GM12878 (cell line): ENCODE measurements at regions not wholly inside any gene's neighbourhood (a gene's known extent, or its start where the extent isn't known, plus 50 kb on each side); places are given as distances from the start of the nearest gene placed in this dataset.
A peak's percentile ranks its signal among the peaks of the same experiment; 100 is the strongest.

Source experiments
- ATF7 ChIP-seq: fragments of 450-650 bp; IDR thresholded peaks from 2 replicates; pipeline ENCODE4 v1.6.1; 2016; ENCODE audit warnings: low read depth, mild to moderate bottlenecking
- BRCA1 ChIP-seq: IDR thresholded peaks from 2 replicates; pipeline ENCODE4 v1.6.1; 2011; ENCODE audit warnings: low read depth, low read length, improper control_type of control experiment
- CEBPB ChIP-seq, 2 experiments: fragments of 150-350 bp in 1 of 2; IDR thresholded peaks; 2 replicates each; pipeline ENCODE4 v1.6.1; 2012 to 2014; ENCODE audit warnings: low read depth in 2 of 2, low read length in 2 of 2, borderline replicate concordance in 1 of 2, inconsistent platforms in 1 of 2
- EGR1 ChIP-seq, 2 experiments: IDR thresholded peaks; 1 replicate in 1 of 2; 2 replicates in 1 of 2; pipeline ENCODE4 v1.6.1; 2011 to 2012; ENCODE audit warnings: low read depth in 2 of 2, low read length in 2 of 2, borderline replicate concordance in 1 of 2, mild to moderate bottlenecking in 1 of 2, moderate library complexity in 1 of 2
- ESRRA ChIP-seq: IDR thresholded peaks from 2 replicates; pipeline ENCODE4 v1.6.1; 2012; ENCODE audit warnings: mild to moderate bottlenecking, low read length, improper control_type of control experiment
- FOS ChIP-seq: IDR thresholded peaks from 3 replicates; pipeline ENCODE4 v1.6.1; 2011; ENCODE audit warnings: borderline replicate concordance; ENCODE audit not compliant: insufficient read length; ENCODE audit errors: extremely low read depth
- HDGF ChIP-seq: fragments of 450-650 bp; IDR thresholded peaks from 2 replicates; pipeline ENCODE4 v1.6.1; 2016; ENCODE audit warnings: antibody characterized with exemption
- MYB ChIP-seq: fragments of 150-350 bp; IDR thresholded peaks from 2 replicates; pipeline ENCODE4 v1.6.1; 2014; ENCODE audit warnings: mild to moderate bottlenecking, low read depth, low read length, borderline replicate concordance
- NFIC ChIP-seq: IDR thresholded peaks from 2 replicates; pipeline ENCODE4 v1.6.1; 2012; ENCODE audit warnings: low read depth, mild to moderate bottlenecking, inconsistent platforms, low read length, moderate library complexity
- NFXL1 ChIP-seq: fragments of 450-650 bp; IDR thresholded peaks from 2 replicates; pipeline ENCODE4 v1.6.1; 2017; ENCODE audit warnings: antibody characterized with exemption, mild to moderate bottlenecking, borderline replicate concordance
- POLR2A ChIP-seq: IDR thresholded peaks from 2 replicates; pipeline ENCODE4 v1.6.1; 2011; ENCODE audit warnings: low read depth, mild to moderate bottlenecking, low read length
- SREBF2 ChIP-seq: IDR thresholded peaks from 2 replicates; pipeline ENCODE4 v1.6.1; 2012; ENCODE audit warnings: mild to moderate bottlenecking, low read length
- SUZ12 ChIP-seq: fragments of 200-600 bp; sonication (generic); IDR thresholded peaks from one replicate; pipeline ENCODE4 v1.6.1; 2018; ENCODE audit warnings: antibody characterized with exemption, mild to moderate bottlenecking; ENCODE audit not compliant: unreplicated experiment
- ZBED1 ChIP-seq: IDR thresholded peaks from 2 replicates; pipeline ENCODE4 v1.6.1; 2016; ENCODE audit warnings: borderline replicate concordance
- ZNF274 ChIP-seq: IDR thresholded peaks from one replicate; pipeline ENCODE4 v1.8.0; 2011; ENCODE audit not compliant: insufficient read length, insufficient read depth
- TF ChIP-seq, protein P1 (sequence below): IDR thresholded peaks from 2 replicates; pipeline ENCODE4 v1.6.1; 2012; ENCODE audit warnings: low read length, inconsistent platforms
- TF ChIP-seq, protein P2 (sequence below): fragments of 450-650 bp; IDR thresholded peaks from 2 replicates; pipeline ENCODE4 v1.6.1; 2016; ENCODE audit warnings: mild to moderate bottlenecking, moderate library complexity, borderline replicate concordance
- TF ChIP-seq, protein P3 (sequence below): IDR thresholded peaks from 2 replicates; pipeline ENCODE4 v1.6.1; 2011; ENCODE audit warnings: borderline replicate concordance, low read depth, mild to moderate bottlenecking, moderate library complexity, mixed read lengths, low read length; ENCODE audit not compliant: insufficient read depth; ENCODE audit errors: extremely low read length
- TF ChIP-seq, protein P4 (sequence below): fragments of 450-650 bp; formaldehyde crosslinking; IDR thresholded peaks from 2 replicates; pipeline ENCODE4 v1.4.0; 2020; ENCODE audit warnings: mild to moderate bottlenecking, moderate library complexity

DNA sequence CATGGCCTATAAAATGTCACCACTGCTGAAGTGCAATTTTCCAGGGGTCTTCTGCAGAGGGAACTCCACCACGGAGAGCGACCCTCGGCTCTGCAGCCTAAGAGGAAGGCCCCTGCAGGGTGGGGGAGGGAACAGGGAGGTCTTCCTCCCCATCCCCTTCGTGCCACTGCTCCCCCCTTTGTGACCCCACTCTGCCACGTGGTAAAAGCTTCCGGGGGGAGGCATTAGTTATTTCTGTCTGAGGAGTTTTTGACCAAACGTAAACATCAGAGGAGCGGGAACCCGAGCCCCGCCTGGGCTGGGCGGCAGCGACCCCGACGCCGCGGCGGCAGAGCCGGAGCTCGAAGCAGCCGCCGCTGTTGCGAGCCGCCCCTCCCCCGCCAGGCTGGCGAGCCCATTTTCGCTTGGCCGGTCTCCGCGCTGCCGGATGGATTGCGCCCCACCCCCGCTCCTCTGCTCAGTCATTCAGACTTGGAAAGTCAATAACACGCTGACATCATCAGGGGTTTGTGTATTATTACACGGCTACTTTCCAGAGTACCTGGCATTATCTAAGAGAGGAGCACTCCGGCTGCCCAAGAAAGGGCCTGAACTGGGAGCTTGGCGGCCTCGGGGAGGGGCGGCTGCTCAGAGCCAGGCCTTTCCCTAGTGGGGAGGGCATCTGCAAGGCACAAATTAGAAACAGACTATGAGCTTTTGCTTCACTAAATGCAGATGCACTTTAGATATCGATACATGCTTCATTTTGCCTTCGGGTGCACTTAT is 162.5 kb upstream of the TBL1XR1 start (continued):
- TF ChIP-seq, protein P1, sequence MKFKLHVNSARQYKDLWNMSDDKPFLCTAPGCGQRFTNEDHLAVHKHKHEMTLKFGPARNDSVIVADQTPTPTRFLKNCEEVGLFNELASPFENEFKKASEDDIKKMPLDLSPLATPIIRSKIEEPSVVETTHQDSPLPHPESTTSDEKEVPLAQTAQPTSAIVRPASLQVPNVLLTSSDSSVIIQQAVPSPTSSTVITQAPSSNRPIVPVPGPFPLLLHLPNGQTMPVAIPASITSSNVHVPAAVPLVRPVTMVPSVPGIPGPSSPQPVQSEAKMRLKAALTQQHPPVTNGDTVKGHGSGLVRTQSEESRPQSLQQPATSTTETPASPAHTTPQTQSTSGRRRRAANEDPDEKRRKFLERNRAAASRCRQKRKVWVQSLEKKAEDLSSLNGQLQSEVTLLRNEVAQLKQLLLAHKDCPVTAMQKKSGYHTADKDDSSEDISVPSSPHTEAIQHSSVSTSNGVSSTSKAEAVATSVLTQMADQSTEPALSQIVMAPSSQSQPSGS: peak; percentile 99
- no peak; the same call in 1 of the 2 replicates for TF ChIP-seq MYB
- TF ChIP-seq CEBPB (IDR thresholded peaks at IDR 0.05; ENCODE audit: borderline replicate concordance in 1 of 2, low read depth in 2 of 2, low read length in 2 of 2): 0 out of 4 replicates have a peak, but pooled peaks of 1 of the 2 experiments have one; percentile 30
- TF ChIP-seq ESRRA: 0 out of 2 replicates have a peak, but pooled peaks have one; percentile 14
- TF ChIP-seq ATF7: peak; percentile 94
- peak in 1 of 2 experiments; percentile 87; a peak in 2 of 3 replicates for TF ChIP-seq EGR1 (IDR thresholded peaks at IDR 0.05; ENCODE audit: borderline replicate concordance in 1 of 2, low read depth in 2 of 2, low read length in 2 of 2)
- no peak for TF ChIP-seq HDGF
- peak; percentile 94 for TF ChIP-seq NFIC
- peak; percentile 47; the same call in 1 of the 2 replicates for TF ChIP-seq POLR2A
- TF ChIP-seq, protein P2, sequence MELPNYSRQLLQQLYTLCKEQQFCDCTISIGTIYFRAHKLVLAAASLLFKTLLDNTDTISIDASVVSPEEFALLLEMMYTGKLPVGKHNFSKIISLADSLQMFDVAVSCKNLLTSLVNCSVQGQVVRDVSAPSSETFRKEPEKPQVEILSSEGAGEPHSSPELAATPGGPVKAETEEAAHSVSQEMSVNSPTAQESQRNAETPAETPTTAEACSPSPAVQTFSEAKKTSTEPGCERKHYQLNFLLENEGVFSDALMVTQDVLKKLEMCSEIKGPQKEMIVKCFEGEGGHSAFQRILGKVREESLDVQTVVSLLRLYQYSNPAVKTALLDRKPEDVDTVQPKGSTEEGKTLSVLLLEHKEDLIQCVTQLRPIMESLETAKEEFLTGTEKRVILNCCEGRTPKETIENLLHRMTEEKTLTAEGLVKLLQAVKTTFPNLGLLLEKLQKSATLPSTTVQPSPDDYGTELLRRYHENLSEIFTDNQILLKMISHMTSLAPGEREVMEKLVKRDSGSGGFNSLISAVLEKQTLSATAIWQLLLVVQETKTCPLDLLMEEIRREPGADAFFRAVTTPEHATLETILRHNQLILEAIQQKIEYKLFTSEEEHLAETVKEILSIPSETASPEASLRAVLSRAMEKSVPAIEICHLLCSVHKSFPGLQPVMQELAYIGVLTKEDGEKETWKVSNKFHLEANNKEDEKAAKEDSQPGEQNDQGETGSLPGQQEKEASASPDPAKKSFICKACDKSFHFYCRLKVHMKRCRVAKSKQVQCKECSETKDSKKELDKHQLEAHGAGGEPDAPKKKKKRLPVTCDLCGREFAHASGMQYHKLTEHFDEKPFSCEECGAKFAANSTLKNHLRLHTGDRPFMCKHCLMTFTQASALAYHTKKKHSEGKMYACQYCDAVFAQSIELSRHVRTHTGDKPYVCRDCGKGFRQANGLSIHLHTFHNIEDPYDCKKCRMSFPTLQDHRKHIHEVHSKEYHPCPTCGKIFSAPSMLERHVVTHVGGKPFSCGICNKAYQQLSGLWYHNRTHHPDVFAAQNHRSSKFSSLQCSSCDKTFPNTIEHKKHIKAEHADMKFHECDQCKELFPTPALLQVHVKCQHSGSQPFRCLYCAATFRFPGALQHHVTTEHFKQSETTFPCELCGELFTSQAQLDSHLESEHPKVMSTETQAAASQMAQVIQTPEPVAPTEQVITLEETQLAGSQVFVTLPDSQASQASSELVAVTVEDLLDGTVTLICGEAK: no peak; the same call in 1 of the 2 replicates
- no peak for TF ChIP-seq BRCA1
- TF ChIP-seq ZNF274: no peak
- TF ChIP-seq SUZ12: no peak
- TF ChIP-seq, protein P3, sequence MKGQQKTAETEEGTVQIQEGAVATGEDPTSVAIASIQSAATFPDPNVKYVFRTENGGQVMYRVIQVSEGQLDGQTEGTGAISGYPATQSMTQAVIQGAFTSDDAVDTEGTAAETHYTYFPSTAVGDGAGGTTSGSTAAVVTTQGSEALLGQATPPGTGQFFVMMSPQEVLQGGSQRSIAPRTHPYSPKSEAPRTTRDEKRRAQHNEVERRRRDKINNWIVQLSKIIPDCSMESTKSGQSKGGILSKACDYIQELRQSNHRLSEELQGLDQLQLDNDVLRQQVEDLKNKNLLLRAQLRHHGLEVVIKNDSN: peak; percentile 16
- TF ChIP-seq ZBED1: peak; percentile 90; the same call in 1 of the 2 replicates
- TF ChIP-seq, protein P4, sequence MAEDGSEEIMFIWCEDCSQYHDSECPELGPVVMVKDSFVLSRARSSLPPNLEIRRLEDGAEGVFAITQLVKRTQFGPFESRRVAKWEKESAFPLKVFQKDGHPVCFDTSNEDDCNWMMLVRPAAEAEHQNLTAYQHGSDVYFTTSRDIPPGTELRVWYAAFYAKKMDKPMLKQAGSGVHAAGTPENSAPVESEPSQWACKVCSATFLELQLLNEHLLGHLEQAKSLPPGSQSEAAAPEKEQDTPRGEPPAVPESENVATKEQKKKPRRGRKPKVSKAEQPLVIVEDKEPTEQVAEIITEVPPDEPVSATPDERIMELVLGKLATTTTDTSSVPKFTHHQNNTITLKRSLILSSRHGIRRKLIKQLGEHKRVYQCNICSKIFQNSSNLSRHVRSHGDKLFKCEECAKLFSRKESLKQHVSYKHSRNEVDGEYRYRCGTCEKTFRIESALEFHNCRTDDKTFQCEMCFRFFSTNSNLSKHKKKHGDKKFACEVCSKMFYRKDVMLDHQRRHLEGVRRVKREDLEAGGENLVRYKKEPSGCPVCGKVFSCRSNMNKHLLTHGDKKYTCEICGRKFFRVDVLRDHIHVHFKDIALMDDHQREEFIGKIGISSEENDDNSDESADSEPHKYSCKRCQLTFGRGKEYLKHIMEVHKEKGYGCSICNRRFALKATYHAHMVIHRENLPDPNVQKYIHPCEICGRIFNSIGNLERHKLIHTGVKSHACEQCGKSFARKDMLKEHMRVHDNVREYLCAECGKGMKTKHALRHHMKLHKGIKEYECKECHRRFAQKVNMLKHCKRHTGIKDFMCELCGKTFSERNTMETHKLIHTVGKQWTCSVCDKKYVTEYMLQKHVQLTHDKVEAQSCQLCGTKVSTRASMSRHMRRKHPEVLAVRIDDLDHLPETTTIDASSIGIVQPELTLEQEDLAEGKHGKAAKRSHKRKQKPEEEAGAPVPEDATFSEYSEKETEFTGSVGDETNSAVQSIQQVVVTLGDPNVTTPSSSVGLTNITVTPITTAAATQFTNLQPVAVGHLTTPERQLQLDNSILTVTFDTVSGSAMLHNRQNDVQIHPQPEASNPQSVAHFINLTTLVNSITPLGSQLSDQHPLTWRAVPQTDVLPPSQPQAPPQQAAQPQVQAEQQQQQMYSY (CRISPR knock-in tag): no peak
- TF ChIP-seq SREBF2: no peak
- no peak for TF ChIP-seq FOS
- TF ChIP-seq NFXL1: no peak; the same call in 1 of the 2 replicates
